ENCODE measurements at regions not wholly inside any gene's neighbourhood (a gene's known extent, or its start where the extent isn't known, plus 50 kb on each side); places are given as distances from the start of the nearest gene placed in this dataset.
"Not testable (repeated sequence)": the region's sequence is repeated elsewhere in the genome, so short reads cannot be mapped to it uniquely, and the experiment has no call there.

DNA sequence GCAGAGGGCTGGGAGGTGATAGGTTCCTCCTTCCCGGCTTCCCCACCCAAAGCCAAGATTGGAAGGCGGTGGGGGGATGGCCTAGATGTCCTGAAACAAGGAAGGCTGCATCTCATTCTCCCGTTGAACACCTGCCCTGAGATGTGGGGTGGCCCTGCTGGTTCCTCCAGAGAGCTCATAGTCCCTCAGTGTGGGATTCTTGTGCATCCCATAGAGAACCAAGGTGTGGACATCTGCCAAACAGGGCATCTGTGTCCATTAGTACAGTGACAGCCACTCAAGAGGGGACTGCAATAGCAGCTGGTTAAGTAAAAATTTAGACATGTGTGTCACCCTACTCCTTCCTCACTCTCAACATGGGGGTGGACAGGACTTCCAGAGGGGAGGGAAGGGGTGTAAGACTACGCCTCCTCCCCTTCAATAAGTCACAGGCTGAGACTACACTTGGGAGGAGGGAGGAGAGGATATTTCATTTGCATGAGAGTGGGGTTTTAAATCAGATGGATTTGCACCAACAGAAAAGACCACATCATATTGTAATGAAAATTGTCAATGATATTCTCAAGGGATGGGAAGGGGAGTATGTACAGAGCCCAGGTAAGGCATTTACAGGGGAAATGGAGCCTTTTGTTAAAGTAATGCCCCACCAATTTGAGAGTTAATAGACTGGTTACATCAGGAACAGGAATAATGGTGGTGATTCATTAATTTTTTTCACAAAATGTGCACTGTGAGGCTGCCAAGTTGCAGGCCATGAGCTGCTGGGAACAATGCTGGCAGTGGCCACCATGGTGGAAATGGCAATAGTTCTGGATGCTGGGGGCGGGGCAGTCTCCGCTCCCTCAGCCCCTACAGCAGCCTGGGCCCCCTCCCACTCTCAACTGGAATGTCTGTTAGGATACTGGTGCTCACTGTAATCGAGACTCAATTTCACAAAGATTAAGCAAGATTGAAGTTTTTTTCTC lies 80.6 kb downstream of the TEX51 start:
- no peak for TF ChIP-seq POLR2A (IDR thresholded peaks at IDR 0.05; ENCODE audit: low read depth, low read length)
- DNase-seq (ENCODE audit: insufficient read length, low spot score): no peak
- FAIRE-seq: no peak

GRCh38 chr2:126981476-126981875 lies 82.8 kb downstream of the TEX51 start:
- TF ChIP-seq POLR2A (IDR thresholded peaks at IDR 0.05; ENCODE audit: low read depth, low read length): no peak
- DNase-seq (ENCODE audit: insufficient read length, low spot score): no peak
- FAIRE-seq: no peak

GRCh38 chr2:126982935-126983334 lies 84.2 kb downstream of the TEX51 start:
- TF ChIP-seq POLR2A (IDR thresholded peaks at IDR 0.05; ENCODE audit: low read depth, low read length): no peak
- DNase-seq (ENCODE audit: insufficient read length, low spot score) (no peak), FAIRE-seq (no peak)

GRCh38 chr2:126986631-126987187 lies 88.0 kb downstream of the TEX51 start:
- DNase-seq (ENCODE audit: insufficient read length, low spot score) (no peak), FAIRE-seq (no peak)
- TF ChIP-seq POLR2A (IDR thresholded peaks at IDR 0.05; ENCODE audit: low read depth, low read length): no peak

- TF ChIP-seq POLR2A (IDR thresholded peaks at IDR 0.05; ENCODE audit: low read depth, low read length): no peak
- DNase-seq (ENCODE audit: insufficient read length, low spot score): no peak
- no peak for FAIRE-seq
Observed at GRCh38 chr2:126988482-126988881, 89.8 kb downstream of the TEX51 start.

DNA sequence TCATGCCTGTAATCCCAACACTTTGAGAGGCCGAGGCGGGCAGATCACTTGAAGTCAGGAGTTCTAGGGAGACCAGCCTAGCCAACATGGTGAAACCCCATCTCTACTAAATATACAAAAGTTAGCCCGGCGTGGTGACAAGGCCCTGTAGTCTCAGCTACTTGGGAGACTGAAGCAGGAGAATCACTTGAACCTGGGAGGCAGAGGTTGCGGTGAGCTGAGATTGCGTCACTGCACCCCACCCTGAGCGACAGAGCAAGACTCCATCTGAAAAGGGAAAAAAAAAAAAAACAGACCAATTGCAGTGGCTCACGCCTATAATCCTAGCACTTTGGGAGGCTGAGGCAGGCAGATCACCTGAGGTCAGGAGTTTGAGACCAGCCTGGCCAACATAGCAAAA lies 90.4 kb downstream of the TEX51 start:
- DNase-seq (ENCODE audit: insufficient read length, low spot score); FAIRE-seq: not testable (repeated sequence)

GRCh38 chr2:126990200-126990599 lies 91.5 kb downstream of the TEX51 start:
- FAIRE-seq: no peak
- no peak for DNase-seq (ENCODE audit: insufficient read length, low spot score)
- no peak for TF ChIP-seq POLR2A (IDR thresholded peaks at IDR 0.05; ENCODE audit: low read depth, low read length)

GRCh38 chr2:126990605-126991532 lies 92.2 kb downstream of the TEX51 start:
- DNase-seq (ENCODE audit: insufficient read length, low spot score) (no peak), FAIRE-seq (no peak)

DNA sequence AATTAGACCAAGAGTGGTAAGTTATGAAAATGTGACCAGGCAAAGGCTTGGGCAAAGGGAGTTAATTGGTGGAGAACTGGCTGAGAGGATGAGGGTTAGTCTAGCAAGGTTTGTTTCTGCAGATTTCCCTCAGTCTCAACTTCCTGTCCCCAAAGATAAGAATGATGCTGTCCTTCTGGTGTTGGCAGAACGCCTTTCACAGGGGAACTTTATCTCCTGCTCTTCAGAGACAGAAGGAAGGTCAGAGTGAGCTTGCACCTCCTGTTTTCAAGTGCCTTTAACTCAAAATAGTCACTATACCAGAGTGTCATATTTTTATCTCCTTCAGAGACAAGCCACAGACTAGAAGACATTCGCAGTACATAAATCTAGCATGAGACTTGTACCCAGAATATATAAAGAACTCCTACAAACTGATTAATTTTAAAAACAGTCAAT lies 95.7 kb downstream of the TEX51 start:
- no peak for FAIRE-seq
- no peak for TF ChIP-seq POLR2A (IDR thresholded peaks at IDR 0.05; ENCODE audit: low read depth, low read length)
- no peak for DNase-seq (ENCODE audit: insufficient read length, low spot score)

More at GRCh38 chr2:126990605-126991532, 92.2 kb downstream of the TEX51 start:
- no peak for TF ChIP-seq POLR2A (IDR thresholded peaks at IDR 0.05; ENCODE audit: low read depth, low read length)

GRCh38 chr2:126995621-126996377 lies 97.1 kb downstream of the TEX51 start:
- no peak for DNase-seq (ENCODE audit: insufficient read length, low spot score)
- no peak for TF ChIP-seq POLR2A (IDR thresholded peaks at IDR 0.05; ENCODE audit: low read depth, low read length)
- FAIRE-seq: no peak

DNA sequence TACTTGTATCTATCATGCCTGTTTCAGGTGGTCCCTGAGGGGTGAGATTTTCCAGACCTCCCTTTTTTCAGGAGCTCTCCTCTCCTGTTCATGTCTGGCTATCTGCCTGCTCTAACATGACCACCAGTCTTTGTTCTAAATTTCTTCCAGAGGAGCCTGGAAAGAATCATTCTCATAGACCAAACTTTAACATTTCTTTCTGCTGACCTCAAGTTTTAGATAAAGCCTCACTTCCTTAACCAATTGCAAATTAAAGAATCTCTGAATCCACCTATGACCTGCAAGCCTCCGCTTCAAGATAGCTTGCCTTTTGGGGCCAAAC lies 97.6 kb downstream of the TEX51 start:
- TF ChIP-seq POLR2A (IDR thresholded peaks at IDR 0.05; ENCODE audit: low read depth, low read length): no peak
- no peak for DNase-seq (ENCODE audit: insufficient read length, low spot score)
- FAIRE-seq: no peak
